ENCODE measurements at regions not wholly inside any gene's neighbourhood (a gene's known extent, or its start where the extent isn't known, plus 50 kb on each side); places are given as distances from the start of the nearest gene placed in this dataset.
A peak's percentile ranks its signal among the peaks of the same experiment; 100 is the strongest.

DNA sequence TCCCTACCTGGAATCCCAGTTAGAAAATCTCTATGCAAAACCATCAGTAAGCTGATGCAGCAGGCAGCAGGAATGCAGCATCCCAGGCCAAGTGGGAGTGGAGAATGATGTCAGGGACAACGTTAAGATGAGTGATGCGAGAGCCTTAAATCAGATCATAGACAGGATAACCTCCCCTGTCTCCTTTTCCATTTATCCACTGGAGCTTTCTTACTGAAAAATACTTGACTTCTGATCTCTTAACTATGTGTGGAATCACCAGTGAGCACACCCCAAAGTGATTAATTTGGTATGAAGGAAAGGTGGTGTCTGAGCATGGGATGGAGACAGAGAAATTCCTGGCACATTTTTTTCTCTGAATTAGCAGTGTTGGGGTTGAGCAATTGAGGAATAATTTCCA, 98.0 kb downstream of the RND3 start:
- H3K9me3 ChIP-seq (ENCODE audit: insufficient read depth, low read depth, low read length), result peaks cover 2% of the 10 kb centered on the region
- no peak overlapping the region for H4K8ac ChIP-seq (ENCODE audit: low read depth, low read length)
- no peak overlapping the region for H2BK5ac ChIP-seq (ENCODE audit: low read depth, low read length, poor library complexity)
- H3K9ac ChIP-seq (ENCODE audit: low read length), result no peak overlapping the region
- no peak overlapping the region for H3K4ac ChIP-seq (ENCODE audit: low read depth, low read length)
- no peak overlapping the region for H3K23ac ChIP-seq (ENCODE audit: low read length)
- no peak overlapping the region for H3K4me3 ChIP-seq (ENCODE audit: low read depth, low read length)
- no peaks in the 10 kb centered on the region for H3K27me3 ChIP-seq (ENCODE audit: insufficient read depth, low read length)
- H3K79me1 ChIP-seq (ENCODE audit: low read length), result peaks cover 2% of the 10 kb centered on the region
- no peak overlapping the region for H4K12ac ChIP-seq (ENCODE audit: low read depth, low read length)
- no peak overlapping the region for H2BK12ac ChIP-seq (ENCODE audit: low read length)
- no peak overlapping the region for H3K27ac ChIP-seq (ENCODE audit: low read depth, low read length)
- no peaks in the 10 kb centered on the region for H3K36me3 ChIP-seq (ENCODE audit: control insufficient read depth in 1 of 2, insufficient read depth in 2 of 2, low read length in 2 of 2)
- H3K4me1 ChIP-seq (ENCODE audit: control insufficient read depth in 1 of 2, insufficient read depth in 2 of 2, low read length in 2 of 2), result peaks cover 10 to 12% of the 10 kb centered on the region in 2 experiments
- no CpG with 5 or more reads among the region's 2 CpGs for WGBS (ENCODE audit: extremely low coverage, insufficient coverage, insufficient read length)
- H3K14ac ChIP-seq (ENCODE audit: low read length), result no peak overlapping the region
- H2AFZ ChIP-seq (ENCODE audit: insufficient read depth, low read length, poor library complexity), result no peak overlapping the region
- H4K91ac ChIP-seq (ENCODE audit: low read depth, low read length), result no peak overlapping the region
- no peak overlapping the region for H3K4me2 ChIP-seq (ENCODE audit: low read length)
- no peaks in the 10 kb centered on the region for H3K79me2 ChIP-seq (ENCODE audit: control insufficient read depth, insufficient read depth, low read length, poor library complexity)
- DNase-seq, result peak in 1 of 2 donors; percentile 20
- no peak overlapping the region for H3K18ac ChIP-seq (ENCODE audit: low read length)
- H2AK5ac ChIP-seq (ENCODE audit: low read length), result no peak overlapping the region
- no peak overlapping the region for H2BK120ac ChIP-seq (ENCODE audit: insufficient read depth, low read length, poor library complexity)

DNA sequence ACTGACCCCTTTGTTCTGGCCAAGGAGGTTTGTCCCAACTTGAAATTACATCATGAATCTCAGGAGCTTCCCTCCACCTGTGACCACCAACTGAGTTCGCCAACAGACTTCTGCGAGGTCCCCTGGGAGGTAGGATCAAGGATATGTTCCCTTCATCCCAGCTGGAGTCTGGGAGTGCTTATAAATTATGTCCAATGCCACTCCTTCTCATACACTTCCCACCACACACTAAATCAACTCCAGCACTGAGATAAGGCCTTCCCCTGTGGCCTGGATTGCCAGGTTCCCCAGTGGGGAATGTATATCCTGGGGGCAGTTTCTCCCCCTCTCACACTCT, 99.2 kb downstream of the RND3 start:
- H3K36me3 ChIP-seq (ENCODE audit: control insufficient read depth in 1 of 2, insufficient read depth in 2 of 2, low read length in 2 of 2), result no peaks in the 10 kb centered on the region

DNA sequence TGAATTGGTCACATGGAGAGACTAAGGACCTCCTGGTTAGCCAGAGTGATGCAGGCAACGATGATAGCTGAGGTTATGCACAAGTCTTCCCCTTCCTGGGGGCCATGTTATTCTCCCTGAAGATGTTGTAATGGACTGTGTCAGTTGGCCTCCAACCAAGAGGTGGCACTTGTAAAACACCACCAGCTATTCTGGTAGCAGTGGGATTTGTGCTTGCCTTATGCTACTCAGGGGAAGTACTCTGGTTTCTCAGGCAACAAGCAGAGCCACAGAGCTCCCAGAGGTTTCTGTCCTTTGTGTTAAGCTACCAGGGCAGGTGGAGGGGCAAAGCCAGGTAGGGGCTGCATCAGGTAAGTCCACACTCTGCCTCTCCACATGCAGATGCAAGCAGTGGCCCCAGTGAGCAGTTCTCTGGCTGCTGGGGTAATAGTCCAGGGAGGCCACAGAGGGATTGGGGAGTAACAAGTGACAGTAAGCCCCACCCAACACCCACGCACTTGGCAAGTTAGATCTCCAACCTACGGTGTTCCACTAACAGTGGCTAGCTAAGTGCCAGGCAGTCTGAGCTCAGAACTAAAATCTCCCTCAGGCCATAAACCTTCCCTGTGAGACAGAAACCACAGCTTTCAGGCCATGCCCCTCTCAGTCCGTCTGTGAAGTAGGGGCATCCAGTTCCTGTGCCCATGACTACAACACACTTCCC, 99.7 kb downstream of the RND3 start:
- Histone ChIP-seq H3K14ac (ENCODE audit: low read length) (no peak overlapping the region), H3K4me2 (ENCODE audit: low read length) (no peak overlapping the region), H4K8ac (ENCODE audit: low read depth, low read length) (no peak overlapping the region), H2AFZ (ENCODE audit: insufficient read depth, low read length, poor library complexity) (no peak overlapping the region), H2BK12ac (ENCODE audit: low read length) (no peak overlapping the region), H4K12ac (ENCODE audit: low read depth, low read length) (no peak overlapping the region), H3K79me2 (ENCODE audit: control insufficient read depth, insufficient read depth, low read length, poor library complexity) (no peaks in the 10 kb centered on the region), H3K27me3 (ENCODE audit: insufficient read depth, low read length) (no peaks in the 10 kb centered on the region), H3K79me1 (ENCODE audit: low read length) (peaks cover 2% of the 10 kb centered on the region), H2AK5ac (ENCODE audit: low read length) (no peak overlapping the region), H3K27ac (ENCODE audit: low read depth, low read length) (no peak overlapping the region), H4K91ac (ENCODE audit: low read depth, low read length) (no peak overlapping the region), H3K4me1 (ENCODE audit: control insufficient read depth in 1 of 2, insufficient read depth in 2 of 2, low read length in 2 of 2) (peaks cover 10 to 12% of the 10 kb centered on the region in 2 experiments), H3K18ac (ENCODE audit: low read length) (no peak overlapping the region), H2BK5ac (ENCODE audit: low read depth, low read length, poor library complexity) (no peak overlapping the region), H3K9me3 (ENCODE audit: insufficient read depth, low read depth, low read length) (peaks cover 2% of the 10 kb centered on the region), H2BK120ac (ENCODE audit: insufficient read depth, low read length, poor library complexity) (no peak overlapping the region), H3K9ac (ENCODE audit: low read length) (no peak overlapping the region), H3K36me3 (ENCODE audit: control insufficient read depth in 1 of 2, insufficient read depth in 2 of 2, low read length in 2 of 2) (no peaks in the 10 kb centered on the region), H3K4me3 (ENCODE audit: low read depth, low read length) (peak overlapping the region; percentile 27), H3K23ac (ENCODE audit: low read length) (no peak overlapping the region), H3K4ac (ENCODE audit: low read depth, low read length) (no peak overlapping the region)
- WGBS (ENCODE audit: extremely low coverage, insufficient coverage, insufficient read length), result no CpG with 5 or more reads among the region's 4 CpGs
- no peak for DNase-seq

More for the DNA sequence above, 99.2 kb downstream of the RND3 start:
- DNase-seq, result no peak
- H3K4ac ChIP-seq (ENCODE audit: low read depth, low read length), result no peak overlapping the region
- H3K14ac ChIP-seq (ENCODE audit: low read length), result no peak overlapping the region
- H4K91ac ChIP-seq (ENCODE audit: low read depth, low read length), result peak overlapping the region; percentile 21
- H3K4me3 ChIP-seq (ENCODE audit: low read depth, low read length), result peak overlapping the region; percentile 27
- no peak overlapping the region for H2AFZ ChIP-seq (ENCODE audit: insufficient read depth, low read length, poor library complexity)
- peaks cover 2% of the 10 kb centered on the region for H3K9me3 ChIP-seq (ENCODE audit: insufficient read depth, low read depth, low read length)
- no peak overlapping the region for H2BK12ac ChIP-seq (ENCODE audit: low read length)
- H3K27ac ChIP-seq (ENCODE audit: low read depth, low read length), result no peak overlapping the region
- peaks cover 2% of the 10 kb centered on the region for H3K79me1 ChIP-seq (ENCODE audit: low read length)
- H4K8ac ChIP-seq (ENCODE audit: low read depth, low read length), result no peak overlapping the region
- no peak overlapping the region for H2BK120ac ChIP-seq (ENCODE audit: insufficient read depth, low read length, poor library complexity)
- no peak overlapping the region for H4K12ac ChIP-seq (ENCODE audit: low read depth, low read length)
- peaks cover 10 to 12% of the 10 kb centered on the region in 2 experiments for H3K4me1 ChIP-seq (ENCODE audit: control insufficient read depth in 1 of 2, insufficient read depth in 2 of 2, low read length in 2 of 2)
- H2BK5ac ChIP-seq (ENCODE audit: low read depth, low read length, poor library complexity), result no peak overlapping the region
- H2AK5ac ChIP-seq (ENCODE audit: low read length), result no peak overlapping the region
- no peak overlapping the region for H3K9ac ChIP-seq (ENCODE audit: low read length)
- no peak overlapping the region for H3K4me2 ChIP-seq (ENCODE audit: low read length)
- no peaks in the 10 kb centered on the region for H3K79me2 ChIP-seq (ENCODE audit: control insufficient read depth, insufficient read depth, low read length, poor library complexity)
- no peaks in the 10 kb centered on the region for H3K27me3 ChIP-seq (ENCODE audit: insufficient read depth, low read length)
- no peak overlapping the region for H3K23ac ChIP-seq (ENCODE audit: low read length)
- H3K18ac ChIP-seq (ENCODE audit: low read length), result no peak overlapping the region
- WGBS (ENCODE audit: extremely low coverage, insufficient coverage, insufficient read length), result no CpG with 5 or more reads among the region's 2 CpGs

DNA sequence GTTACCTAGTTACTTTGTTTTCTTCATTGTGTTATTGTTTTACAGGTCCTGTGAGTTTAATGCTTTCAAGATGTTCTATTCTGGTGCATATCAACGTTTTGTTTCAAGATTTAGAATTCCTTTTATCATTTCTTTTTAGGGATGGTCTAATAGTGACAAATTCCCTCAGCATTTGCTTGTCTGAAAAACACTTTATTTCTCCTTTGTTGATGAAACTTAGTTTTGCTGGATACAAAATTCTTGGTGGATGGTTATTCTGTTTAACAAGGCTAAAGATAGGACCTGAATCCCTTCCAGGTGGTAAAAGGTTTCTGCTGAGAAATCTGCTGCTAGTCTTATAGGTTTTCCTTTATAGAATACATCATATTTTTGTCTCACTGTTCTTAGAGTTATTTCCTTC, 102.3 kb downstream of the RND3 start:
- Histone ChIP-seq H3K79me1 (ENCODE audit: low read length) (no peaks in the 10 kb centered on the region), H3K4me2 (ENCODE audit: low read length) (no peak overlapping the region), H3K27ac (ENCODE audit: low read depth, low read length) (no peak overlapping the region), H4K91ac (ENCODE audit: low read depth, low read length) (no peak overlapping the region), H2AK5ac (ENCODE audit: low read length) (no peak overlapping the region), H3K4ac (ENCODE audit: low read depth, low read length) (no peak overlapping the region), H2BK5ac (ENCODE audit: low read depth, low read length, poor library complexity) (no peak overlapping the region), H3K36me3 (ENCODE audit: control insufficient read depth in 1 of 2, insufficient read depth in 2 of 2, low read length in 2 of 2) (no peaks in the 10 kb centered on the region), H2BK12ac (ENCODE audit: low read length) (no peak overlapping the region), H3K14ac (ENCODE audit: low read length) (no peak overlapping the region), H3K27me3 (ENCODE audit: insufficient read depth, low read length) (no peaks in the 10 kb centered on the region), H3K23ac (ENCODE audit: low read length) (no peak overlapping the region), H3K4me1 (ENCODE audit: control insufficient read depth in 1 of 2, insufficient read depth in 2 of 2, low read length in 2 of 2) (peaks cover 7 to 9% of the 10 kb centered on the region in 2 experiments), H4K12ac (ENCODE audit: low read depth, low read length) (no peak overlapping the region), H2AFZ (ENCODE audit: insufficient read depth, low read length, poor library complexity) (no peak overlapping the region), H3K79me2 (ENCODE audit: control insufficient read depth, insufficient read depth, low read length, poor library complexity) (no peaks in the 10 kb centered on the region), H3K9ac (ENCODE audit: low read length) (no peak overlapping the region), H2BK120ac (ENCODE audit: insufficient read depth, low read length, poor library complexity) (no peak overlapping the region), H3K18ac (ENCODE audit: low read length) (no peak overlapping the region), H3K4me3 (ENCODE audit: low read depth, low read length) (no peak overlapping the region), H4K8ac (ENCODE audit: low read depth, low read length) (no peak overlapping the region), H3K9me3 (ENCODE audit: insufficient read depth, low read depth, low read length) (peaks cover 2% of the 10 kb centered on the region)
- DNase-seq, result no peak
- no CpG with 5 or more reads among the region's 1 CpG for WGBS (ENCODE audit: extremely low coverage, insufficient coverage, insufficient read length)
